Muscle layer of duodenum (tissue), 2 donors: ENCODE measurements at regions not wholly inside any gene's neighbourhood (a gene's known extent, or its start where the extent isn't known, plus 50 kb on each side); places are given as distances from the start of the nearest gene placed in this dataset.

ENCODE experiments used
- H3K27ac ChIP-seq: one replicate; pipeline ENCODE4 v1.7.0; 2013; ENCODE audit warnings: mild to moderate bottlenecking, low read length
- H3K27me3 ChIP-seq: one replicate; pipeline ENCODE4 v1.7.0; 2013; ENCODE audit warnings: low read depth, mild to moderate bottlenecking, control low read depth, low read length
- H3K36me3 ChIP-seq, 2 donors: one replicate each; pipeline ENCODE4 v1.7.0; 2013; ENCODE audit warnings: low read length in 2 of 2, control low read depth in 1 of 2, mild to moderate bottlenecking in 1 of 2; ENCODE audit not compliant: insufficient read depth in 2 of 2, control insufficient read depth in 1 of 2
- H3K4me1 ChIP-seq, 2 donors: one replicate each; pipeline ENCODE4 v1.7.0; 2013; ENCODE audit warnings: low read length in 2 of 2, mild to moderate bottlenecking in 2 of 2, control low read depth in 1 of 2, moderate library complexity in 1 of 2; ENCODE audit not compliant: insufficient read depth in 2 of 2, control insufficient read depth in 1 of 2
- H3K4me3 ChIP-seq, 2 donors: one replicate each; pipeline ENCODE4 v1.7.0; 2013; ENCODE audit warnings: low read length in 2 of 2, low read depth in 1 of 2, mild to moderate bottlenecking in 1 of 2
- H3K9me3 ChIP-seq, 2 donors: one replicate each; pipeline ENCODE4 v1.7.0; 2013; ENCODE audit warnings: low read length in 2 of 2, control low read depth in 1 of 2, mild to moderate bottlenecking in 1 of 2; ENCODE audit not compliant: control insufficient read depth in 1 of 2
- donor health status: healthy.

- Histone ChIP-seq H3K4me3 (no peak overlapping the region), H3K4me1 (no peaks in the 10 kb centered on the region), H3K27me3 (no peaks in the 10 kb centered on the region), H3K36me3 (no peaks in the 10 kb centered on the region), H3K9me3 (no peaks in the 10 kb centered on the region), H3K27ac (no peak overlapping the region)
Measured at GRCh38 chr1:221343607-221344006, 398.3 kb downstream of the DUSP10 start.

- no peaks in the 10 kb centered on the region for H3K4me1 ChIP-seq
- H3K27me3 ChIP-seq, result no peaks in the 10 kb centered on the region
- no peak overlapping the region for H3K4me3 ChIP-seq
- H3K9me3 ChIP-seq, result no peaks in the 10 kb centered on the region
- H3K27ac ChIP-seq, result no peak overlapping the region
- no peaks in the 10 kb centered on the region for H3K36me3 ChIP-seq
Measured at GRCh38 chr1:221344693-221345092, 397.2 kb downstream of the DUSP10 start.

GRCh38 chr1:221347706-221348105 lies 394.2 kb downstream of the DUSP10 start:
- no peak overlapping the region for H3K4me3 ChIP-seq
- H3K4me1 ChIP-seq, result no peaks in the 10 kb centered on the region
- H3K27ac ChIP-seq, result no peak overlapping the region
- H3K36me3 ChIP-seq, result no peaks in the 10 kb centered on the region
- H3K9me3 ChIP-seq, result no peaks in the 10 kb centered on the region
- no peaks in the 10 kb centered on the region for H3K27me3 ChIP-seq

- Histone ChIP-seq H3K9me3 (no peaks in the 10 kb centered on the region), H3K4me3 (no peak overlapping the region), H3K27ac (no peak overlapping the region), H3K27me3 (no peaks in the 10 kb centered on the region), H3K36me3 (no peaks in the 10 kb centered on the region), H3K4me1 (no peaks in the 10 kb centered on the region)
Measured at GRCh38 chr1:221350091-221350490, 391.8 kb downstream of the DUSP10 start.

- Histone ChIP-seq H3K36me3 (no peaks in the 10 kb centered on the region), H3K27me3 (no peaks in the 10 kb centered on the region), H3K4me3 (no peak overlapping the region), H3K27ac (no peak overlapping the region), H3K4me1 (no peaks in the 10 kb centered on the region), H3K9me3 (no peaks in the 10 kb centered on the region)
Measured at GRCh38 chr1:221356693-221357092, 385.2 kb downstream of the DUSP10 start.

GRCh38 chr1:221363039-221363438 lies 378.9 kb downstream of the DUSP10 start:
- Histone ChIP-seq H3K9me3 (no peaks in the 10 kb centered on the region), H3K4me1 (no peaks in the 10 kb centered on the region), H3K27ac (no peak overlapping the region), H3K4me3 (no peak overlapping the region), H3K27me3 (no peaks in the 10 kb centered on the region), H3K36me3 (no peaks in the 10 kb centered on the region)

- H3K27me3 ChIP-seq, result no peaks in the 10 kb centered on the region
- H3K27ac ChIP-seq, result no peak overlapping the region
- no peak overlapping the region for H3K4me3 ChIP-seq
Measured at GRCh38 chr1:221366495-221367110, 375.3 kb downstream of the DUSP10 start.

GRCh38 chr1:221371705-221372104 lies 370.2 kb downstream of the DUSP10 start:
- H3K27me3 ChIP-seq, result no peaks in the 10 kb centered on the region
- H3K36me3 ChIP-seq, result no peaks in the 10 kb centered on the region
- no peaks in the 10 kb centered on the region for H3K4me1 ChIP-seq
- H3K9me3 ChIP-seq, result no peaks in the 10 kb centered on the region
- H3K4me3 ChIP-seq, result no peak overlapping the region
- H3K27ac ChIP-seq, result no peak overlapping the region

More at GRCh38 chr1:221366495-221367110, 375.3 kb downstream of the DUSP10 start:
- no peaks in the 10 kb centered on the region for H3K36me3 ChIP-seq
- no peaks in the 10 kb centered on the region for H3K4me1 ChIP-seq
- no peaks in the 10 kb centered on the region for H3K9me3 ChIP-seq

- Histone ChIP-seq H3K4me3 (no peak overlapping the region), H3K27me3 (no peaks in the 10 kb centered on the region), H3K9me3 (no peaks in the 10 kb centered on the region), H3K4me1 (no peaks in the 10 kb centered on the region), H3K27ac (no peak overlapping the region), H3K36me3 (no peaks in the 10 kb centered on the region)
Measured at GRCh38 chr1:221373795-221374194, 368.1 kb downstream of the DUSP10 start.

- H3K27me3 ChIP-seq, result no peaks in the 10 kb centered on the region
- H3K36me3 ChIP-seq, result no peaks in the 10 kb centered on the region
- H3K4me1 ChIP-seq, result no peaks in the 10 kb centered on the region
- no peak overlapping the region for H3K4me3 ChIP-seq
- no peaks in the 10 kb centered on the region for H3K9me3 ChIP-seq
- no peak overlapping the region for H3K27ac ChIP-seq
Measured at GRCh38 chr1:221376286-221376685, 365.6 kb downstream of the DUSP10 start.

GRCh38 chr1:221381910-221382623 lies 359.8 kb downstream of the DUSP10 start:
- H3K9me3 ChIP-seq, result no peaks in the 10 kb centered on the region
- no peak overlapping the region for H3K27ac ChIP-seq
- no peaks in the 10 kb centered on the region for H3K36me3 ChIP-seq
- no peaks in the 10 kb centered on the region for H3K27me3 ChIP-seq
- no peaks in the 10 kb centered on the region for H3K4me1 ChIP-seq
- no peak overlapping the region for H3K4me3 ChIP-seq

GRCh38 chr1:221392453-221392852 lies 349.4 kb downstream of the DUSP10 start:
- no peaks in the 10 kb centered on the region for H3K27me3 ChIP-seq
- no peak overlapping the region for H3K27ac ChIP-seq
- no peak overlapping the region for H3K4me3 ChIP-seq
- peaks cover 4 to 6% of the 10 kb centered on the region in 2 donors for H3K4me1 ChIP-seq
- peaks cover 0 to 3% of the 10 kb centered on the region in 2 donors for H3K9me3 ChIP-seq
- no peaks in the 10 kb centered on the region for H3K36me3 ChIP-seq
